ENCODE measurements at regions not wholly inside any gene's neighbourhood (a gene's known extent, or its start where the extent isn't known, plus 50 kb on each side); places are given as distances from the start of the nearest gene placed in this dataset.

- DNase-seq (no peak), ATAC-seq (no peak)
- Histone ChIP-seq H3K27ac (no peak overlapping the region), H3K9me3 (no peaks in the 10 kb centered on the region), H3K4me3 (no peak overlapping the region), H3K36me3 (no peaks in the 10 kb centered on the region), H3K4me1 (peaks cover 0 to 7% of the 10 kb centered on the region in 2 donors), H3K27me3 (no peaks in the 10 kb centered on the region)
- in situ Hi-C loops (cut with MboI; ENCODE audit: low sequenced_read_pairs in 4 of 4) (no loop called here), intact Hi-C loops (cut with DNase I; ENCODE audit: low total_unique reads) (no loop called here)
- no peak for TF ChIP-seq CTCF (IDR thresholded peaks at IDR 0.05 in 4 of 5, conservative IDR thresholded peaks at IDR 0.05 in 1 of 5)
- TF ChIP-seq POLR2A (IDR thresholded peaks at IDR 0.05), result no peak
These were observed 148.8 kb downstream of the MBL2 start for GRCh38 chr10:52623761-52624160.

GRCh38 chr10:52627279-52627678 is 145.3 kb downstream of the MBL2 start:
- ATAC-seq, result no peak
- Histone ChIP-seq H3K4me3 (no peak overlapping the region), H3K27ac (no peak overlapping the region), H3K36me3 (no peaks in the 10 kb centered on the region), H3K4me1 (no peaks in the 10 kb centered on the region), H3K27me3 (no peaks in the 10 kb centered on the region), H3K9me3 (no peaks in the 10 kb centered on the region)
- intact Hi-C loops (cut with DNase I; ENCODE audit: low total_unique reads), result no loop called here
- no peak for TF ChIP-seq CTCF (IDR thresholded peaks at IDR 0.05 in 4 of 5, conservative IDR thresholded peaks at IDR 0.05 in 1 of 5)
- no peak for TF ChIP-seq POLR2A (IDR thresholded peaks at IDR 0.05)
- no peak for DNase-seq
- in situ Hi-C loops (cut with MboI; ENCODE audit: low sequenced_read_pairs in 4 of 4), result no loop called here

- Histone ChIP-seq H3K4me1 (no peaks in the 10 kb centered on the region), H3K27me3 (no peaks in the 10 kb centered on the region), H3K27ac (no peak overlapping the region), H3K9me3 (no peaks in the 10 kb centered on the region), H3K4me3 (no peak overlapping the region), H3K36me3 (no peaks in the 10 kb centered on the region)
- intact Hi-C loops (cut with DNase I; ENCODE audit: low total_unique reads) (no loop called here), in situ Hi-C loops (cut with MboI; ENCODE audit: low sequenced_read_pairs in 4 of 4) (no loop called here)
- TF ChIP-seq POLR2A (IDR thresholded peaks at IDR 0.05) (no peak), CTCF (IDR thresholded peaks at IDR 0.05 in 4 of 5, conservative IDR thresholded peaks at IDR 0.05 in 1 of 5) (no peak)
- ATAC-seq (no peak), DNase-seq (no peak)
These were observed 141.4 kb downstream of the MBL2 start for GRCh38 chr10:52631146-52631545.

GRCh38 chr10:52631648-52632047 is 140.9 kb downstream of the MBL2 start:
- H3K27ac ChIP-seq, result no peak overlapping the region
- no peaks in the 10 kb centered on the region for H3K9me3 ChIP-seq
- H3K4me3 ChIP-seq, result no peak overlapping the region
- no peaks in the 10 kb centered on the region for H3K36me3 ChIP-seq
- in situ Hi-C loops (cut with MboI; ENCODE audit: low sequenced_read_pairs in 4 of 4) (no loop called here), intact Hi-C loops (cut with DNase I; ENCODE audit: low total_unique reads) (no loop called here)
- no peaks in the 10 kb centered on the region for H3K4me1 ChIP-seq
- TF ChIP-seq CTCF (IDR thresholded peaks at IDR 0.05 in 4 of 5, conservative IDR thresholded peaks at IDR 0.05 in 1 of 5) (no peak), POLR2A (IDR thresholded peaks at IDR 0.05) (no peak)
- ATAC-seq (no peak), DNase-seq (no peak)
- H3K27me3 ChIP-seq, result no peaks in the 10 kb centered on the region

GRCh38 chr10:52632591-52632990 is 140.0 kb downstream of the MBL2 start:
- no peaks in the 10 kb centered on the region for H3K9me3 ChIP-seq
- H3K4me1 ChIP-seq, result no peaks in the 10 kb centered on the region
- intact Hi-C loops (cut with DNase I; ENCODE audit: low total_unique reads), result no loop called here
- H3K36me3 ChIP-seq, result no peaks in the 10 kb centered on the region
- no peaks in the 10 kb centered on the region for H3K27me3 ChIP-seq
- no peak for DNase-seq
- H3K4me3 ChIP-seq, result no peak overlapping the region
- H3K27ac ChIP-seq, result no peak overlapping the region
- no peak for TF ChIP-seq CTCF (IDR thresholded peaks at IDR 0.05 in 4 of 5, conservative IDR thresholded peaks at IDR 0.05 in 1 of 5)
- TF ChIP-seq POLR2A (IDR thresholded peaks at IDR 0.05), result no peak
- ATAC-seq, result no peak
- in situ Hi-C loops (cut with MboI; ENCODE audit: low sequenced_read_pairs in 4 of 4), result no loop called here
